Epithelial cell of proximal tubule (primary cell): ENCODE measurements at regions not wholly inside any gene's neighbourhood (a gene's known extent, or its start where the extent isn't known, plus 50 kb on each side); places are given as distances from the start of the nearest gene placed in this dataset.

ENCODE experiments used
- DNase-seq: peaks from one replicate; pipeline ENCODE4 v3.0.0-alpha.2; 2011; ENCODE audit warnings: low read depth
- H3K4me3 ChIP-seq: 2 replicates; pipeline ENCODE4 v1.5.1; 2011; ENCODE audit warnings: low read depth, mild to moderate bottlenecking, low read length
- CTCF ChIP-seq: conservative IDR thresholded peaks from 2 replicates; pipeline ENCODE4 v1.5.1; 2012; ENCODE audit warnings: low read depth, mild to moderate bottlenecking, low read length

- no peak overlapping the region for H3K4me3 ChIP-seq
- DNase-seq = no peak
- TF ChIP-seq CTCF = peak; percentile 56
These were observed 74.2 kb upstream of the MS4A8 start for GRCh38 chr11:60625262-60625661.

GRCh38 chr11:60629399-60629798 is 70.0 kb upstream of the MS4A8 start:
- no peak overlapping the region for H3K4me3 ChIP-seq
- no peak for TF ChIP-seq CTCF
- DNase-seq = no peak

GRCh38 chr11:60631944-60632343 is 67.5 kb upstream of the MS4A8 start:
- no peak for DNase-seq
- H3K4me3 ChIP-seq = no peak overlapping the region
- TF ChIP-seq CTCF = no peak

- no peak for DNase-seq
- TF ChIP-seq CTCF = no peak
These were observed 65.8 kb upstream of the MS4A8 start for GRCh38 chr11:60633645-60634044.

GRCh38 chr11:60634126-60634525 is 65.3 kb upstream of the MS4A8 start:
- no peak for DNase-seq
- no peak overlapping the region for H3K4me3 ChIP-seq
- TF ChIP-seq CTCF = peak; percentile 46

More at GRCh38 chr11:60633645-60634044, 65.8 kb upstream of the MS4A8 start:
- H3K4me3 ChIP-seq = no peak overlapping the region

- no peak for TF ChIP-seq CTCF
- no peak overlapping the region for H3K4me3 ChIP-seq
- DNase-seq = no peak
These were observed 57.5 kb upstream of the MS4A8 start for GRCh38 chr11:60641940-60642339.

GRCh38 chr11:60647087-60647486 is 52.3 kb upstream of the MS4A8 start:
- DNase-seq = no peak
- TF ChIP-seq CTCF = no peak

More at GRCh38 chr11:60647087-60647486, 52.3 kb upstream of the MS4A8 start:
- H3K4me3 ChIP-seq = no peak overlapping the region
